GM06990 (cell line): ENCODE measurements at regions not wholly inside any gene's neighbourhood (a gene's known extent, or its start where the extent isn't known, plus 50 kb on each side); places are given as distances from the start of the nearest gene placed in this dataset.

ENCODE experiments used
- DNase-seq: peaks from one replicate; pipeline ENCODE4 v3.0.0-alpha.2; 2011; ENCODE audit not compliant: insufficient read length; ENCODE audit errors: extremely low read depth
- H3K27me3 ChIP-seq: replicated peaks from 2 replicates; pipeline ENCODE4 v1.6.0; 2011; ENCODE audit warnings: low read length; ENCODE audit not compliant: control insufficient read depth, insufficient read depth
- H3K36me3 ChIP-seq: 2 replicates; pipeline ENCODE4 v1.5.1; 2011; ENCODE audit warnings: low read length; ENCODE audit not compliant: control insufficient read depth, insufficient read depth
- H3K4me3 ChIP-seq: replicated peaks from 2 replicates; pipeline ENCODE4 v1.5.1; 2011; ENCODE audit warnings: low read depth, mild to moderate bottlenecking, control low read depth, low read length
- TF ChIP-seq, protein P1 (sequence below): IDR thresholded peaks from 2 replicates; pipeline ENCODE4 v1.5.1; 2011; ENCODE audit warnings: low read length, control low read depth, mild to moderate bottlenecking, inconsistent platforms; ENCODE audit not compliant: insufficient read depth, poor library complexity, severe bottlenecking

DNA sequence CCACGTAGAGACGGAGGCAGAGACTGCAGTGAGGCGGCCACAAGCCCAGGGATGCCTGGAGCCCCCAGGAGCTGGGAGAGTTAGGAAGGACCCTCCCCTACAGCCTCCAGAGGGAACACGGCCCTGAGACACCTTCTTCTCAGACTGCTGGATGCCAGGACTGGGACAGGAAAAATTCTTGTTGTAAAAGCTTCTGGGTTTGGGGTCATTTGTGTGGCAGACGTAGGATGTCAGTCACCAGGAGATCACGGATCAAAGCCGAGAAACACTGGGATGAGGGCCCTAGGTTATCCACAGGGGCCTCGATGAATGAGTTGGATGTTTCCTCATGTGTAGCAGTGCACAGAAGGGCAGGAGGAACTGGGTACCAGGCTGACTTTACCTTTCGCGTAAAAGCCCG, 163.7 kb downstream of the SHOX start:
- TF ChIP-seq, protein P1, sequence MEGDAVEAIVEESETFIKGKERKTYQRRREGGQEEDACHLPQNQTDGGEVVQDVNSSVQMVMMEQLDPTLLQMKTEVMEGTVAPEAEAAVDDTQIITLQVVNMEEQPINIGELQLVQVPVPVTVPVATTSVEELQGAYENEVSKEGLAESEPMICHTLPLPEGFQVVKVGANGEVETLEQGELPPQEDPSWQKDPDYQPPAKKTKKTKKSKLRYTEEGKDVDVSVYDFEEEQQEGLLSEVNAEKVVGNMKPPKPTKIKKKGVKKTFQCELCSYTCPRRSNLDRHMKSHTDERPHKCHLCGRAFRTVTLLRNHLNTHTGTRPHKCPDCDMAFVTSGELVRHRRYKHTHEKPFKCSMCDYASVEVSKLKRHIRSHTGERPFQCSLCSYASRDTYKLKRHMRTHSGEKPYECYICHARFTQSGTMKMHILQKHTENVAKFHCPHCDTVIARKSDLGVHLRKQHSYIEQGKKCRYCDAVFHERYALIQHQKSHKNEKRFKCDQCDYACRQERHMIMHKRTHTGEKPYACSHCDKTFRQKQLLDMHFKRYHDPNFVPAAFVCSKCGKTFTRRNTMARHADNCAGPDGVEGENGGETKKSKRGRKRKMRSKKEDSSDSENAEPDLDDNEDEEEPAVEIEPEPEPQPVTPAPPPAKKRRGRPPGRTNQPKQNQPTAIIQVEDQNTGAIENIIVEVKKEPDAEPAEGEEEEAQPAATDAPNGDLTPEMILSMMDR = no peak
- H3K36me3 ChIP-seq = no peaks in the 10 kb centered on the region
- H3K4me3 ChIP-seq = no peak overlapping the region
- H3K27me3 ChIP-seq = no peaks in the 10 kb centered on the region
- DNase-seq = no peak

DNA sequence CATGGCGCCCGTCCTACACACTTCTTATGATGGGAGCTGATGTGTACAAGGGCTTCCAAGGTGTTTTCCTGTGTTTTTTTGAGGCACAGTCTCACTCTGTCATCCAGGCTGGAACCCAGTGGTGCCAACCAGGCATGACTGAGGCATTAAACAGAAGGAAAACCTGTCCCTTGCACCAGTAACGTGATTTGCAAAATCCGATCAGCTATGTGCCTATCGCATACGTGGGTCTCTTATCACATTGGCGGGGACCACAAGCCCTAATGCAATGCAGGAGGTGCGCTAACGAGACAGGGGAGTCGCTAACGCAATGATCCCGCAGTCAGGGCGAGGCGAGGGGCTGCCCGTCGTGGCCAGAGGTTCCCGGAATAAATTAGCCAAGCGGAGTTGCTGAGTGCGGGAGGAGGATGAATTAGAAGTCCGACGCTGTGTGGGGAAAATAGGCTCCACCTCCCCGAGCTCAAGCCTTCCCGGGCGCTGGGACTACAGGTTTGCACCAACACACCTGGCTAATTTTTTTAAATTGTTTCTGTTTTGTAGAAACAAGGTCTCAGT, 162.7 kb downstream of the SHOX start:
- H3K4me3 ChIP-seq = no peak overlapping the region
- no peaks in the 10 kb centered on the region for H3K36me3 ChIP-seq
- TF ChIP-seq, protein P1 = no peak
- no peaks in the 10 kb centered on the region for H3K27me3 ChIP-seq
- no peak for DNase-seq

DNA sequence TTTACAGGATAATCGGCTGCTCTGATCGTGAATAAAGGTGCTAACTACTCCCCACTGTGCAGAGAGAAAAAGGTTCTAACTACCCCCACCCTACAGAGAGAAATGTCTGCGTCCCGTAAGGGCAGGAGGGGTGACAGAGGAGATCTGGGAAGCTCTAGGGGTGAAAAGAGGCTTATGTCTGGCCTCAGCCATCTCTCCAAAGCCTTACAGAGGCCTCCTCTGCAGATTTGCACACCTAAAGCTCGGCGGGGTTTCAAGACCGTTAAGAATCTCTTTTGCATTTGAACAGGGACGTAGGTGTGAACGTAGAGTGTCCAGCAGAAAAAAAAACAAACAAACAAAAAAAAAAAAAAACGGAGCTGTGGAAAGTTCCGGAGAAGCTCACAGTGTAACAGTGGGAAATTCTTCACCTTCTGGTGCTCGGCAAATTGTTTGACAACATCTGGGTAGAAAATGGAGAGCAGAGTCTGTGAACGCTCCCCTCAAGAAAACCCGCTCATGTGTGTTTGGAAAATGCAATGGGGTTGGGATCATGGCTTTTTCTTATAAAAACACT, 161.0 kb downstream of the SHOX start:
- Histone ChIP-seq H3K36me3 (no peaks in the 10 kb centered on the region), H3K27me3 (no peaks in the 10 kb centered on the region), H3K4me3 (no peak overlapping the region)
- TF ChIP-seq, protein P1 = no peak
- DNase-seq = no peak

DNA sequence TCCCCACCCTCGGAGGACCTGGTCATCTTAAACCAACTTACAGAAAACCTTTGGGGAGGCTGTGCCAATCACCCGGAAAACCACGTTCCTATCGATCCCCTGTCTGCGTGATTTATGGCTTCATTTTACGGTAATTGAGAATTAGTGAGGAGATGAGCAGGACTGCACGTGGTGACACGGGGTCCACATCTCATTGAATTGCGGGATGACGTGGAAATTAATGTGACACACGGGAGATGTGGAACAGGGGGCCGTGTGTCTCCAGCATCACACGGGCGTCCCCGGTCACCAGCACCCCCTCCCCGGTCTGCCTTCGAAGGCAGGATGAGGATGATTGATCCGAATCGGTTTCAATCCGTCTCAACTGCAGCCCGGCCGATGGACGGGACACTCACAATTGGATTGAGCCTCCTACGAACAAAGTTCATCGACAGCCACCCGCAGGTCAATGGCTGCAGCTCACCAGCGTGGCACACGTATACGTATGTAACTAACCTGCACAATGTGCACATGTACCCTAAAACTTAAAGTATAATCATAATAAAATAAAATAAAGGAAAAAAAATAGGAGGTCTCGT, 160.3 kb downstream of the SHOX start:
- H3K4me3 ChIP-seq = no peak overlapping the region
- TF ChIP-seq, protein P1 = no peak
- no peak for DNase-seq
- no peaks in the 10 kb centered on the region for H3K27me3 ChIP-seq
- H3K36me3 ChIP-seq = no peaks in the 10 kb centered on the region

- H3K36me3 ChIP-seq = no peaks in the 10 kb centered on the region
- H3K27me3 ChIP-seq = no peaks in the 10 kb centered on the region
- DNase-seq = no peak
- no peak overlapping the region for H3K4me3 ChIP-seq
- TF ChIP-seq, protein P1 = no peak
These were observed 159.5 kb downstream of the SHOX start for GRCh38 chrX:790041-790506.

GRCh38 chrX:789096-789495, 158.5 kb downstream of the SHOX start:
- Histone ChIP-seq H3K27me3 (no peaks in the 10 kb centered on the region), H3K4me3 (no peak overlapping the region), H3K36me3 (no peaks in the 10 kb centered on the region)
- TF ChIP-seq, protein P1 = no peak
- no peak for DNase-seq
